Retinal pigment epithelial cell (primary cell): ENCODE measurements at regions not wholly inside any gene's neighbourhood (a gene's known extent, or its start where the extent isn't known, plus 50 kb on each side); places are given as distances from the start of the nearest gene placed in this dataset.
"Not testable (repeated sequence)": the region's sequence is repeated elsewhere in the genome, so short reads cannot be mapped to it uniquely, and the experiment has no call there.

Experiments used
- DNase-seq: peaks from one replicate; pipeline ENCODE4 v3.0.0-alpha.2; 2010; ENCODE audit warnings: low read depth
- H3K4me3 ChIP-seq: 2 replicates; pipeline ENCODE4 v1.5.1; 2011; ENCODE audit warnings: mild to moderate bottlenecking, low read length, control low read depth, moderate library complexity
- TF ChIP-seq, protein P1 (sequence below): conservative IDR thresholded peaks from 2 replicates; pipeline ENCODE4 v1.5.1; 2011; ENCODE audit warnings: low read depth, low read length, control low read depth, inconsistent platforms

DNA sequence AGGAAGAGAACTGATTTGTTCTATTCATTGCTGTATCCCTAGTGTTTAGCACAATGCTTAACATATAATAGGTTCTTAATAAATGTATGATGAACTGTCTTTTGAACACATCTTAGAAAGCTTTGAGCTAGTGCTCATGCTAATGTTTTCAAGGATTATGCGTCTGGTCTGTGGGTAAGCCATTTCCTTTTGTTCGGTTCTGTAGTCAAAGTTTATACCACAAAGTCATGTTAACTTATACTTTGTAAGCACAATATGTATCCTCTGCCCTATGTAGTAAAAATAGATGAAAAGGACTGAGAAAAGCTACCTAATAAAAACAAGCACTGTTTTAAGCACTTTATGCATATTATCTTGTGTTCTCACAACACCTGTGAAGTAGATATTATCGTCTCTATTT is 301.9 kb downstream of the GLUD2 start:
- DNase-seq = no peak
- no peak overlapping the region for H3K4me3 ChIP-seq
- TF ChIP-seq, protein P1, sequence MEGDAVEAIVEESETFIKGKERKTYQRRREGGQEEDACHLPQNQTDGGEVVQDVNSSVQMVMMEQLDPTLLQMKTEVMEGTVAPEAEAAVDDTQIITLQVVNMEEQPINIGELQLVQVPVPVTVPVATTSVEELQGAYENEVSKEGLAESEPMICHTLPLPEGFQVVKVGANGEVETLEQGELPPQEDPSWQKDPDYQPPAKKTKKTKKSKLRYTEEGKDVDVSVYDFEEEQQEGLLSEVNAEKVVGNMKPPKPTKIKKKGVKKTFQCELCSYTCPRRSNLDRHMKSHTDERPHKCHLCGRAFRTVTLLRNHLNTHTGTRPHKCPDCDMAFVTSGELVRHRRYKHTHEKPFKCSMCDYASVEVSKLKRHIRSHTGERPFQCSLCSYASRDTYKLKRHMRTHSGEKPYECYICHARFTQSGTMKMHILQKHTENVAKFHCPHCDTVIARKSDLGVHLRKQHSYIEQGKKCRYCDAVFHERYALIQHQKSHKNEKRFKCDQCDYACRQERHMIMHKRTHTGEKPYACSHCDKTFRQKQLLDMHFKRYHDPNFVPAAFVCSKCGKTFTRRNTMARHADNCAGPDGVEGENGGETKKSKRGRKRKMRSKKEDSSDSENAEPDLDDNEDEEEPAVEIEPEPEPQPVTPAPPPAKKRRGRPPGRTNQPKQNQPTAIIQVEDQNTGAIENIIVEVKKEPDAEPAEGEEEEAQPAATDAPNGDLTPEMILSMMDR = no peak

DNA sequence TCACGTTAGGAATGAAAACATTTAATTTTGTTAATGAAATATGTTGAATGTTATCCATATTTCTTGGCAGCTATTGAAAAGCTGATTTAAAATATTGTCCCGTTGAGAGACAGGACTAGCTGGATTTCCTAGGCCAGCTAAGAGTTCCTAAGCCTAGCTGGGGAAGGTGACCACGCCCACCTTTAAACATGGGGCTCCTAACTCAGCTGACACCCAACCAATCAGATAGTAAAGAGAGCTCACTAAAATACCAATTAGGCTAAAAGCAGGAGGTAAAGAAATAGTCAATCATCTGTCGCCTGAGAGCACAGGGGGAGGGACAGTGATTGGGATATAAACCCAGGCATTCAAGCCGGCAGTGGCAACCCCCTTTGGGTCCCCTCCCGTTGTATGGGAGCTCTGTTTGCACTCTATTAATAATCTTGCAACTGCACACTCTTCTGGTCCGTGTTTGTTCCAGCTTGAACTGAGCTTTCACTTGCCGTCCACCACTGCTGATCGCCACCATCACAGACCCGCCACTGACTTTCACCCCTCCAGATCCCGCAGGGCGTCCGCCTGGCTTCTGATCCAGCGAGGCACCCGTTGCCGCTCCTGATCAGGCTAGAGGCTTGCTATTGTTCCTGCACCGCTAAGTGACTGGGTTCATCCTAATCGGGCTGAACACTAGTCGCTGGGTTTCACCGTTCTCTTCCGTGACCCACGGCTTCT is 308.9 kb downstream of the GLUD2 start:
- no peak overlapping the region for H3K4me3 ChIP-seq
- TF ChIP-seq, protein P1 = no peak
- no peak for DNase-seq

DNA sequence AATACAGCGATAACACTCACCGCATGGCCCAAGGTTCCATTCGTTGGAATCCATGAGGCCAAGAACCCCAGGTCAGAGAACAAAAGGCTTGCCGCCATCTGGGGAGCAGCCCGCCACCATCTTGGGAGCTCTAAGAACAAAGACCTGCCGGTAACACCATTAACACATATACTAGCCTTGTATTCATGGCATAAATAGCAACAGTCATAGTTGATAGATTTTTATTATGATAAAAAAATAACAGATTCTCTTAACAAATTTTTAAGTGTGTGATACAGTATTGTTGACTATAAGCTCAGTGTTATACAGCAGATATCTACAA is 309.4 kb downstream of the GLUD2 start:
- no peak for DNase-seq
- no peak overlapping the region for H3K4me3 ChIP-seq
- TF ChIP-seq, protein P1 = no peak

- H3K4me3 ChIP-seq = no peak overlapping the region
- DNase-seq = no peak
- TF ChIP-seq, protein P1 = no peak
Observed at GRCh38 chrX:121360280-121360679, 312.9 kb downstream of the GLUD2 start.

GRCh38 chrX:121365572-121366161 is 318.3 kb downstream of the GLUD2 start:
- no peak overlapping the region for H3K4me3 ChIP-seq
- no peak for DNase-seq
- TF ChIP-seq, protein P1 = no peak

- TF ChIP-seq, protein P1 = no peak
- no peak for DNase-seq
- no peak overlapping the region for H3K4me3 ChIP-seq
Observed at GRCh38 chrX:121374471-121374870, 327.1 kb downstream of the GLUD2 start.

DNA sequence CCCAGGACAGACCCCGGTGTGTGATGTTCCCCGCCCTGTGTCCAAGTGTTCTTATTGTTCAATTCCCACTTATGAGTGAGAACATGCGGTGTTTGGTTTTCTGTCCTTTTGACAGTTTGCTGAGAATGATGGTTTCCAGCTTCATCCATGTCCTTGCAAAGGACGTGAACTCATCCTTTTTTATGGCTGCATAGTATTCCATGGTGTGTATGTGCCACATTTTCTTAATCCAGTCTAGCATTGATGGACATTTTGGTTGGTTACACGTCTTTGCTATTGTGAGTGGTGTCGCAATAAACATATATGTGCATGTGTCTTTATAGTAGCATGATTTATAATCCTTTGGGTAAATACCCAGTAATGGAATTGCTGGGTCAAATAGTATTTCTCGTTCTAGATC is 334.5 kb downstream of the GLUD2 start:
- DNase-seq, H3K4me3 ChIP-seq: not testable (repeated sequence)
